HCT116 (cell line): ENCODE measurements at regions not wholly inside any gene's neighbourhood (a gene's known extent, or its start where the extent isn't known, plus 50 kb on each side); places are given as distances from the start of the nearest gene placed in this dataset.

Experiments
- ATAC-seq: fragments of 200-7000 bp; cut with Tn5 transposase; 2 replicates; pipeline ENCODE4 v1.9.1; 2020; ENCODE audit warnings: mild to moderate bottlenecking, moderate library complexity
- BruUV-seq: library from RNA; stranded (reverse); fragments of 400-500 nt; replicated peaks from 2 replicates; lab custom pipeline; 2021; lab: Mats Ljungman, UMichigan
- CTCF ChIA-PET: fragments of 300-600 bp; sonication (Branson Sonifier 250); formaldehyde crosslinking; loops from one replicate; lab custom pipeline; 2021; ENCODE audit warnings: antibody characterized with exemption; lab: Charles Lee
- POLR2A ChIA-PET: fragments of 300-600, 350-600 bp; sonication (Branson Sonifier 250); formaldehyde crosslinking; loops from one replicate; lab custom pipeline; 2021; ENCODE audit warnings: antibody characterized with exemption; lab: Charles Lee
- RAD21 ChIA-PET, 2 experiments: fragments of 300-600 bp; sonication (Branson Sonifier 250); formaldehyde crosslinking; loops; one replicate each; lab custom pipeline; 2023; ENCODE audit warnings: low total read pairs in 2 of 2; ENCODE audit not compliant: uncharacterized antibody in 2 of 2, unreplicated experiment in 2 of 2, low non-redundant PET in 1 of 2; lab: Charles Lee
- DNase-seq: peaks from one replicate; pipeline ENCODE4 v3.0.0-alpha.2; 2010; ENCODE audit warnings: low read depth, low spot score
- H2AFZ ChIP-seq: fragments of 200-600 bp; shearing (Covaris generic), sonication (generic); 2 replicates; pipeline ENCODE4 v1.6.1; 2017; ENCODE audit warnings: low read depth, mixed run types, mixed read lengths, antibody characterized with exemption, low read length; ENCODE audit not compliant: poor library complexity, severe bottlenecking
- H3K27ac ChIP-seq: 2 replicates; pipeline ENCODE4 v1.5.1; 2012; ENCODE audit warnings: low read depth, low read length
- H3K27me3 ChIP-seq: fragments of 200-600 bp; sonication (generic); 2 replicates; pipeline ENCODE4 v1.6.1; 2016; ENCODE audit warnings: mixed run types, low read length, mixed read lengths; ENCODE audit not compliant: insufficient read depth
- H3K36me3 ChIP-seq, 2 experiments: fragments of 200-500 bp in 1 of 2; fragments of 200-600 bp in 1 of 2; sonication (Bioruptor generic) in 1 of 2; sonication (generic) in 1 of 2; 2 replicates each; pipeline versions ENCODE4 v1.5.1 to v1.6.1; 2014 to 2016; ENCODE audit warnings: low read length in 2 of 2, inconsistent platforms in 1 of 2, mixed read lengths in 1 of 2, mixed run types in 1 of 2; ENCODE audit not compliant: insufficient read depth in 2 of 2, control insufficient read depth in 1 of 2
- H3K4me1 ChIP-seq, 2 experiments: fragments of 200-600 bp in 1 of 2; sonication (generic) in 1 of 2; 2 replicates each; pipeline versions ENCODE4 v1.5.1 to v1.6.1; 2012 to 2017; ENCODE audit warnings: low read length in 2 of 2, inconsistent platforms in 1 of 2, mild to moderate bottlenecking in 1 of 2, mixed read lengths in 1 of 2, mixed run types in 1 of 2, moderate library complexity in 1 of 2; ENCODE audit not compliant: insufficient read depth in 2 of 2, control insufficient read depth in 1 of 2
- H3K4me2 ChIP-seq: fragments of 200-600 bp; sonication (generic); 2 replicates; pipeline ENCODE4 v1.6.1; 2017; ENCODE audit warnings: mixed run types, low read length, mixed read lengths
- H3K4me3 ChIP-seq, 2 experiments: fragments of 200-600 bp in 1 of 2; sonication (generic) in 1 of 2; replicated peaks in 1 of 2; 2 replicates each; pipeline ENCODE4 v1.5.1; 2011 to 2016; ENCODE audit warnings: low read length in 2 of 2, control low read depth in 1 of 2, low read depth in 1 of 2, mild to moderate bottlenecking in 1 of 2, mixed read lengths in 1 of 2, mixed run types in 1 of 2
- H3K79me2 ChIP-seq: fragments of 200-600 bp; sonication (generic); 2 replicates; pipeline ENCODE4 v1.6.1; 2017; ENCODE audit warnings: mild to moderate bottlenecking, mixed run types, low read length, moderate library complexity, mixed read lengths; ENCODE audit not compliant: insufficient read depth
- H3K9ac ChIP-seq: fragments of 200-600 bp; sonication (generic); 2 replicates; pipeline ENCODE4 v1.6.1; 2016; ENCODE audit warnings: low read length, mixed read lengths
- H3K9me2 ChIP-seq: fragments of 200-600 bp; sonication (generic), shearing (Covaris generic); 2 replicates; pipeline ENCODE4 v1.6.1; 2017; ENCODE audit warnings: mixed run types, mild to moderate bottlenecking, moderate library complexity; ENCODE audit not compliant: insufficient read depth
- H3K9me3 ChIP-seq, 2 experiments: fragments of 200-500 bp in 1 of 2; fragments of 200-600 bp in 1 of 2; sonication (Bioruptor generic) in 1 of 2; sonication (generic) in 1 of 2; 2 replicates each; pipeline ENCODE4 v1.6.1; 2014 to 2017; ENCODE audit warnings: low read length in 2 of 2, mixed read lengths in 2 of 2, inconsistent platforms in 1 of 2, low read depth in 1 of 2, mild to moderate bottlenecking in 1 of 2, mixed run types in 1 of 2, moderate library complexity in 1 of 2; ENCODE audit not compliant: control insufficient read depth in 1 of 2, insufficient read depth in 1 of 2
- H4K20me1 ChIP-seq: fragments of 200-600 bp; sonication (generic), shearing (Covaris generic); 2 replicates; pipeline ENCODE4 v1.6.1; 2017; ENCODE audit warnings: mixed run types, mild to moderate bottlenecking, moderate library complexity; ENCODE audit not compliant: insufficient read depth
- CEBPB ChIP-seq: IDR thresholded peaks from 2 replicates; pipeline ENCODE4 v1.6.1; 2012; ENCODE audit warnings: low read depth
- EGR1 ChIP-seq: IDR thresholded peaks from 2 replicates; pipeline ENCODE4 v1.6.1; 2012; ENCODE audit warnings: low read depth
- POLR2A ChIP-seq: IDR thresholded peaks from 2 replicates; pipeline ENCODE4 v1.7.0; 2011; ENCODE audit warnings: borderline replicate concordance; ENCODE audit not compliant: insufficient read depth, insufficient read length; ENCODE audit errors: extremely low read depth
- RAD21 ChIP-seq: IDR thresholded peaks from 2 replicates; pipeline ENCODE4 v1.6.1; 2012; ENCODE audit warnings: low read depth, mild to moderate bottlenecking
- TCF7L2 ChIP-seq: IDR thresholded peaks from 2 replicates; pipeline ENCODE4 v1.7.0; 2011; ENCODE audit warnings: borderline replicate concordance, inconsistent platforms; ENCODE audit not compliant: insufficient read depth, insufficient read length; ENCODE audit errors: extremely low read depth
- ZFX ChIP-seq: fragments of 450-650 bp; IDR thresholded peaks from 2 replicates; pipeline ENCODE4 v1.6.1; 2017
- intact Hi-C: fragments of 100-400 bp; cut with micrococcal nuclease; formaldehyde crosslinking; loops from 2 replicates; pipeline ENCODE4 v1.10.0; 2022
- TF ChIP-seq, protein P1 (sequence below), 3 experiments: fragments of 200-600 bp in 1 of 3; sonication (generic) in 1 of 3; IDR thresholded peaks in 2 of 3; conservative IDR thresholded peaks in 1 of 3; 2 replicates each; pipeline ENCODE4 v1.5.1; 2012 to 2017; ENCODE audit warnings: low read depth in 2 of 3, low read length in 2 of 3, antibody characterized with exemption in 1 of 3, borderline replicate concordance in 1 of 3, control low read depth in 1 of 3, mild to moderate bottlenecking in 1 of 3, mixed read lengths in 1 of 3, mixed run types in 1 of 3, moderate library complexity in 1 of 3; ENCODE audit not compliant: insufficient read depth in 1 of 3
- TF ChIP-seq, protein P2 (sequence below): IDR thresholded peaks from 2 replicates; pipeline ENCODE4 v1.6.1; 2012; ENCODE audit warnings: low read depth

DNA sequence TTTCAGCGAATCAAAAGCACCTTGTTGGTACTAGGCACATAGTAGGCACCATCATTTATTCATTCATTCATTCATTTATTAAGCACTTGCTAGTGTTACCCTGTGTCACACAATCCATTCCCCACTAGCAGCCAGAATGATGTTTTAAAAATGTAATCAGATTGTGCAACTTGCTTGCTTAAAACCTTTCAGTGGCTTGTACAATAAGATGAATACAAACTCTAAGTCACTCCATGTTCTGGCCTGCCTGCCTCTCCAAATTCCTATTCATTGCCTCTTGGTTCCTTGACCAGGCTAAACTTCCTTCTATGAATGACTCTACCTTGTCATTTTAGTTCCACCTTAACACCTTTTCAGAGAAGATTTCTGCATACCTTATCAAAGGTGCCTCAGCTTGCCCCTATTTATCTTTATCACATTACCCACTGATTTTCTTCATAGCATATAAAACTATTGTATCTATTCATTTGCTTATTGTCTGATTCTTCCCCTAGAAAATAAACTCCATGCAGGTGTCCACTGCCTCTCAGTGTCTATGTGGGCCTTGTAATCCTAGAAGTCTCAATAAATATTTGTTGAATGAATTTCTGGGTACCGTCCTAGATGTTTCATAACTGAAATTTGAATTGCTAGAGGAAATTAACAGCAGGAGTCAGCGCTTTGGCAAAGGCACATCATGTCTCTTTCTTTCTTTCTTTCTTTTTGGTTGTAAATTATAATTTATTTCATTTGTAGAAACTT, 169.5 kb downstream of the TMEM26 start:
- Histone ChIP-seq H3K4me2 (0 out of 2 replicates have a peak overlapping the region, but pooled peaks have one; percentile 22), H3K9me2 (no peaks in the 10 kb centered on the region), H3K4me3 (no peak overlapping the region), H3K9ac (no peak overlapping the region), H3K27me3 (no peaks in the 10 kb centered on the region), H3K9me3 (no peaks in the 10 kb centered on the region), H3K27ac (no peak overlapping the region), H3K36me3 (no peaks in the 10 kb centered on the region), H2AFZ (peak overlapping the region; percentile 87), H4K20me1 (no peaks in the 10 kb centered on the region), H3K4me1 (peaks cover 0 to 7% of the 10 kb centered on the region in 2 experiments; a peak in 2 of 4 replicates), H3K79me2 (no peaks in the 10 kb centered on the region)
- DNase-seq (no peak), ATAC-seq (no peak)
- ChIA-PET CTCF (interaction anchor here (0.7 to 1.4 kb wide), 8 partner anchors 9 to 467 kb away, joined by 3 to 5 read pairs (median 3); no protein-coding TSS in a partner anchor), POLR2A (no interaction called here), RAD21 (interaction anchor here in 1 of 2 experiments (0.8 kb wide), 1 partner anchor 319 kb away, joined by 3 read pairs; no protein-coding TSS in a partner anchor)
- TF ChIP-seq, protein P1, sequence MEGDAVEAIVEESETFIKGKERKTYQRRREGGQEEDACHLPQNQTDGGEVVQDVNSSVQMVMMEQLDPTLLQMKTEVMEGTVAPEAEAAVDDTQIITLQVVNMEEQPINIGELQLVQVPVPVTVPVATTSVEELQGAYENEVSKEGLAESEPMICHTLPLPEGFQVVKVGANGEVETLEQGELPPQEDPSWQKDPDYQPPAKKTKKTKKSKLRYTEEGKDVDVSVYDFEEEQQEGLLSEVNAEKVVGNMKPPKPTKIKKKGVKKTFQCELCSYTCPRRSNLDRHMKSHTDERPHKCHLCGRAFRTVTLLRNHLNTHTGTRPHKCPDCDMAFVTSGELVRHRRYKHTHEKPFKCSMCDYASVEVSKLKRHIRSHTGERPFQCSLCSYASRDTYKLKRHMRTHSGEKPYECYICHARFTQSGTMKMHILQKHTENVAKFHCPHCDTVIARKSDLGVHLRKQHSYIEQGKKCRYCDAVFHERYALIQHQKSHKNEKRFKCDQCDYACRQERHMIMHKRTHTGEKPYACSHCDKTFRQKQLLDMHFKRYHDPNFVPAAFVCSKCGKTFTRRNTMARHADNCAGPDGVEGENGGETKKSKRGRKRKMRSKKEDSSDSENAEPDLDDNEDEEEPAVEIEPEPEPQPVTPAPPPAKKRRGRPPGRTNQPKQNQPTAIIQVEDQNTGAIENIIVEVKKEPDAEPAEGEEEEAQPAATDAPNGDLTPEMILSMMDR (IDR thresholded peaks at IDR 0.05 in 2 of 3, conservative IDR thresholded peaks at IDR 0.05 in 1 of 3; ENCODE audit: borderline replicate concordance in 1 of 3, insufficient read depth in 1 of 3, low read depth in 2 of 3, low read length in 2 of 3): no peak
- no peak for TF ChIP-seq POLR2A
- TF ChIP-seq RAD21: no peak
- no peak for TF ChIP-seq ZFX
- no peak for TF ChIP-seq TCF7L2
- no peak for TF ChIP-seq EGR1
- TF ChIP-seq CEBPB: no peak
- TF ChIP-seq, protein P2, sequence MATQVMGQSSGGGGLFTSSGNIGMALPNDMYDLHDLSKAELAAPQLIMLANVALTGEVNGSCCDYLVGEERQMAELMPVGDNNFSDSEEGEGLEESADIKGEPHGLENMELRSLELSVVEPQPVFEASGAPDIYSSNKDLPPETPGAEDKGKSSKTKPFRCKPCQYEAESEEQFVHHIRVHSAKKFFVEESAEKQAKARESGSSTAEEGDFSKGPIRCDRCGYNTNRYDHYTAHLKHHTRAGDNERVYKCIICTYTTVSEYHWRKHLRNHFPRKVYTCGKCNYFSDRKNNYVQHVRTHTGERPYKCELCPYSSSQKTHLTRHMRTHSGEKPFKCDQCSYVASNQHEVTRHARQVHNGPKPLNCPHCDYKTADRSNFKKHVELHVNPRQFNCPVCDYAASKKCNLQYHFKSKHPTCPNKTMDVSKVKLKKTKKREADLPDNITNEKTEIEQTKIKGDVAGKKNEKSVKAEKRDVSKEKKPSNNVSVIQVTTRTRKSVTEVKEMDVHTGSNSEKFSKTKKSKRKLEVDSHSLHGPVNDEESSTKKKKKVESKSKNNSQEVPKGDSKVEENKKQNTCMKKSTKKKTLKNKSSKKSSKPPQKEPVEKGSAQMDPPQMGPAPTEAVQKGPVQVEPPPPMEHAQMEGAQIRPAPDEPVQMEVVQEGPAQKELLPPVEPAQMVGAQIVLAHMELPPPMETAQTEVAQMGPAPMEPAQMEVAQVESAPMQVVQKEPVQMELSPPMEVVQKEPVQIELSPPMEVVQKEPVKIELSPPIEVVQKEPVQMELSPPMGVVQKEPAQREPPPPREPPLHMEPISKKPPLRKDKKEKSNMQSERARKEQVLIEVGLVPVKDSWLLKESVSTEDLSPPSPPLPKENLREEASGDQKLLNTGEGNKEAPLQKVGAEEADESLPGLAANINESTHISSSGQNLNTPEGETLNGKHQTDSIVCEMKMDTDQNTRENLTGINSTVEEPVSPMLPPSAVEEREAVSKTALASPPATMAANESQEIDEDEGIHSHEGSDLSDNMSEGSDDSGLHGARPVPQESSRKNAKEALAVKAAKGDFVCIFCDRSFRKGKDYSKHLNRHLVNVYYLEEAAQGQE: no peak
- no TSS peak for BruUV-seq
- intact Hi-C loops: loop anchor here (1.0 to 10.0 kb wide), 4 partner anchors 141 to 839 kb away; no protein-coding TSS in a partner anchor
